GM12892 (cell line): ENCODE measurements at regions not wholly inside any gene's neighbourhood (a gene's known extent, or its start where the extent isn't known, plus 50 kb on each side); places are given as distances from the start of the nearest gene placed in this dataset.

ENCODE experiments used
- POLR2AphosphoS5 ChIP-seq: IDR thresholded peaks from 2 replicates; pipeline ENCODE4 v1.6.1; 2011; ENCODE audit warnings: low read depth, low read length, control low read depth
- TAF1 ChIP-seq: IDR thresholded peaks from 2 replicates; pipeline ENCODE4 v1.6.1; 2011; ENCODE audit warnings: low read depth, mild to moderate bottlenecking, control low read depth, low read length, borderline replicate concordance

- TF ChIP-seq TAF1, result no peak
- no peak for TF ChIP-seq POLR2AphosphoS5
These were observed 477.0 kb upstream of the MEIS1 start for GRCh38 chr2:65957886-65958285.
